H1 (cell line): ENCODE measurements at regions not wholly inside any gene's neighbourhood (a gene's known extent, or its start where the extent isn't known, plus 50 kb on each side); places are given as distances from the start of the nearest gene placed in this dataset.

Experiments used
- FOSL1 ChIP-seq: IDR thresholded peaks from 2 replicates; pipeline ENCODE4 v1.6.1; 2011; ENCODE audit warnings: mild to moderate bottlenecking, low read depth, low read length, moderate library complexity; ENCODE audit not compliant: insufficient read depth
- HDAC6 ChIP-seq: IDR thresholded peaks from one replicate; pipeline ENCODE4 v1.7.1; 2012; ENCODE audit warnings: low read depth, mild to moderate bottlenecking, inconsistent platforms, low read length, moderate library complexity
- SP2 ChIP-seq: IDR thresholded peaks from 2 replicates; pipeline ENCODE4 v1.6.1; 2012; ENCODE audit warnings: mild to moderate bottlenecking, low read length, inconsistent platforms

DNA sequence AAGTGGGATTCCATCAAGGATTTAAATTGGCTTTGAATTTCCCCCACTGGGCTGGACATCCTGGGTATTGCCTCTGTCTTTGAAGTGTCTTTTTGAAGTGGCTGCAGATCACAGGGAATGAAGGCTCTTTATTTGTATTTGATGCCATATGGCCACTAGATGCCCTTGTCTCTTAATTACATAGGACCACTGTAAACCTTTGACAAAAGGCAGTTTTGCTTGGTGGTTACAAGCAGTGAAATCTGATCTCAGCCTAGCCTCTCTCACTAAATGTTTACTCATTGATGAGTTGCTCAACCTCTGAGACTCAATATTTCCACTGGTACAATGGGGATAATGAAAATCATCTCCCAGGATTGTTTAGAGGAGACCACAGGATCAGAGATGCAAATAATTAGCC is 102.2 kb downstream of the INSIG2 start (continued):
- TF ChIP-seq HDAC6 (no peak), FOSL1 (no peak), SP2 (no peak)
